ENCODE measurements at regions not wholly inside any gene's neighbourhood (a gene's known extent, or its start where the extent isn't known, plus 50 kb on each side); places are given as distances from the start of the nearest gene placed in this dataset.

- TF ChIP-seq EZH2 (optimal IDR thresholded peaks at IDR 0.05; ENCODE audit: low read depth, low read length) (no peak), EZH2phosphoT487 (IDR thresholded peaks at IDR 0.05; ENCODE audit: low read length) (no peak), CTCF (IDR thresholded peaks at IDR 0.05; ENCODE audit: low read length) (no peak)
These were observed 86.2 kb upstream of the MBNL2 start for GRCh38 chr13:97135883-97136282.

GRCh38 chr13:97136418-97136817, 85.7 kb upstream of the MBNL2 start:
- no peak for DNase-seq
- no peaks in the 10 kb centered on the region for H3F3A ChIP-seq (ENCODE audit: insufficient read depth, low read length)

More at GRCh38 chr13:97135883-97136282, 86.2 kb upstream of the MBNL2 start:
- no peak overlapping the region for H3K27ac ChIP-seq (ENCODE audit: low read length)
- no peak overlapping the region for H3K9ac ChIP-seq (ENCODE audit: low read length)
- H3F3A ChIP-seq (ENCODE audit: insufficient read depth, low read length): no peaks in the 10 kb centered on the region
- no peaks in the 10 kb centered on the region for H3K79me2 ChIP-seq (ENCODE audit: low read length)
- no peak for DNase-seq
- H3K27me3 ChIP-seq (replicated peaks; ENCODE audit: insufficient read depth, low read length): no peaks in the 10 kb centered on the region
- H3K36me3 ChIP-seq (replicated peaks; ENCODE audit: insufficient read depth, low read length): no peaks in the 10 kb centered on the region
- H3K9me3 ChIP-seq (replicated peaks; ENCODE audit: insufficient read depth, low read length): no peaks in the 10 kb centered on the region
- H4K20me1 ChIP-seq (ENCODE audit: insufficient read depth, low read length): no peaks in the 10 kb centered on the region
- H3K9me2 ChIP-seq (replicated peaks; ENCODE audit: insufficient read depth, low read length): no peaks in the 10 kb centered on the region
- H3K4me3 ChIP-seq (ENCODE audit: low read length): no peak overlapping the region
- H3K4me2 ChIP-seq (ENCODE audit: low read depth, low read length): no peak overlapping the region
- no peak overlapping the region for H2AFZ ChIP-seq (ENCODE audit: low read length)
- no peaks in the 10 kb centered on the region for H3K4me1 ChIP-seq (ENCODE audit: low read length)

GRCh38 chr13:97139691-97140090, 82.4 kb upstream of the MBNL2 start:
- Histone ChIP-seq H3K9me3 (replicated peaks; ENCODE audit: insufficient read depth, low read length) (no peaks in the 10 kb centered on the region), H3K4me1 (ENCODE audit: low read length) (no peaks in the 10 kb centered on the region), H3K36me3 (replicated peaks; ENCODE audit: insufficient read depth, low read length) (no peaks in the 10 kb centered on the region), H4K20me1 (ENCODE audit: insufficient read depth, low read length) (no peaks in the 10 kb centered on the region), H3K27ac (ENCODE audit: low read length) (no peak overlapping the region), H3F3A (ENCODE audit: insufficient read depth, low read length) (no peaks in the 10 kb centered on the region), H3K4me2 (ENCODE audit: low read depth, low read length) (no peak overlapping the region), H3K9me2 (replicated peaks; ENCODE audit: insufficient read depth, low read length) (no peaks in the 10 kb centered on the region), H2AFZ (ENCODE audit: low read length) (no peak overlapping the region), H3K79me2 (ENCODE audit: low read length) (no peaks in the 10 kb centered on the region), H3K27me3 (replicated peaks; ENCODE audit: insufficient read depth, low read length) (no peaks in the 10 kb centered on the region), H3K4me3 (ENCODE audit: low read length) (no peak overlapping the region), H3K9ac (ENCODE audit: low read length) (no peak overlapping the region)
- DNase-seq: no peak
- no peak for TF ChIP-seq EZH2phosphoT487 (IDR thresholded peaks at IDR 0.05; ENCODE audit: low read length)
- TF ChIP-seq EZH2 (optimal IDR thresholded peaks at IDR 0.05; ENCODE audit: low read depth, low read length): no peak
- no peak for TF ChIP-seq CTCF (IDR thresholded peaks at IDR 0.05; ENCODE audit: low read length)

More at GRCh38 chr13:97136418-97136817, 85.7 kb upstream of the MBNL2 start:
- Histone ChIP-seq H3K9me3 (replicated peaks; ENCODE audit: insufficient read depth, low read length) (no peaks in the 10 kb centered on the region), H3K9ac (ENCODE audit: low read length) (no peak overlapping the region), H3K36me3 (replicated peaks; ENCODE audit: insufficient read depth, low read length) (no peaks in the 10 kb centered on the region), H3K27ac (ENCODE audit: low read length) (no peak overlapping the region), H3K79me2 (ENCODE audit: low read length) (no peaks in the 10 kb centered on the region), H3K9me2 (replicated peaks; ENCODE audit: insufficient read depth, low read length) (no peaks in the 10 kb centered on the region), H4K20me1 (ENCODE audit: insufficient read depth, low read length) (no peaks in the 10 kb centered on the region), H2AFZ (ENCODE audit: low read length) (no peak overlapping the region), H3K4me2 (ENCODE audit: low read depth, low read length) (no peak overlapping the region), H3K4me3 (ENCODE audit: low read length) (no peak overlapping the region), H3K27me3 (replicated peaks; ENCODE audit: insufficient read depth, low read length) (no peaks in the 10 kb centered on the region), H3K4me1 (ENCODE audit: low read length) (no peaks in the 10 kb centered on the region)
- TF ChIP-seq EZH2 (optimal IDR thresholded peaks at IDR 0.05; ENCODE audit: low read depth, low read length) (no peak), CTCF (IDR thresholded peaks at IDR 0.05; ENCODE audit: low read length) (no peak), EZH2phosphoT487 (IDR thresholded peaks at IDR 0.05; ENCODE audit: low read length) (no peak)

Data from MM.1S (cell line).